Vagina (tissue), 2 donors: ENCODE measurements at regions not wholly inside any gene's neighbourhood (a gene's known extent, or its start where the extent isn't known, plus 50 kb on each side); places are given as distances from the start of the nearest gene placed in this dataset.

Experiments
- DNase-seq, 2 donors: peaks; one replicate each; pipeline ENCODE4 v3.0.0-alpha.2; 2017; ENCODE audit errors: extremely low spot score in 2 of 2
- H3K27ac ChIP-seq: fragments of 200-600 bp; sonication (generic); one replicate; pipeline ENCODE4 v1.5.1; 2019
- H3K27me3 ChIP-seq: fragments of 200-600 bp; sonication (generic); one replicate; pipeline ENCODE4 v1.5.1; 2019
- H3K36me3 ChIP-seq, 2 donors: fragments of 200-600 bp; sonication (generic); one replicate each; pipeline ENCODE4 v1.5.1; 2017 to 2019
- H3K4me1 ChIP-seq: fragments of 200-600 bp; sonication (generic); one replicate; pipeline ENCODE4 v1.5.1; 2019
- H3K4me3 ChIP-seq, 2 donors: fragments of 200-600 bp; sonication (generic); 1 replicate in 1 of 2; 2 replicates in 1 of 2; pipeline ENCODE4 v1.5.1; 2016 to 2019
- H3K9me3 ChIP-seq: fragments of 200-600 bp; sonication (generic); one replicate; pipeline ENCODE4 v1.5.1; 2019
- CTCF ChIP-seq, 3 experiments: fragments of 450-650 bp in 2 of 3; fragments of 200-600 bp in 1 of 3; sonication (generic) in 1 of 3; IDR thresholded peaks; one replicate each; pipeline ENCODE4 v1.5.1; 2017 to 2019; ENCODE audit warnings: antibody characterized with exemption in 3 of 3, mild to moderate bottlenecking in 2 of 3, moderate library complexity in 2 of 3
- POLR2A ChIP-seq, 2 donors: fragments of 450-650 bp; IDR thresholded peaks; one replicate each; pipeline ENCODE4 v1.6.1; 2017; ENCODE audit warnings: antibody characterized with exemption in 2 of 2, mild to moderate bottlenecking in 2 of 2, moderate library complexity in 2 of 2
- POLR2AphosphoS5 ChIP-seq, 2 donors: sonication (generic); formaldehyde crosslinking; IDR thresholded peaks; one replicate each; pipeline ENCODE4 v1.9.0; 2017; ENCODE audit warnings: antibody characterized with exemption in 2 of 2, mild to moderate bottlenecking in 2 of 2, low read depth in 1 of 2; ENCODE audit not compliant: insufficient read depth in 1 of 2
- intact Hi-C: fragments of 100-400 bp; cut with DNase I; formaldehyde crosslinking; loops from one replicate; pipeline ENCODE4 v1.15.1; 2023

- no peak for TF ChIP-seq CTCF (IDR thresholded peaks at IDR 0.05)
- no peak for TF ChIP-seq POLR2AphosphoS5 (IDR thresholded peaks at IDR 0.05; ENCODE audit: insufficient read depth in 1 of 2, low read depth in 1 of 2)
- no peak for TF ChIP-seq POLR2A (IDR thresholded peaks at IDR 0.05)
Measured at GRCh38 chr5:165139721-165140120, 1634.3 kb downstream of the MAT2B start.

GRCh38 chr5:165143741-165144140, 1638.3 kb downstream of the MAT2B start:
- no peak for DNase-seq
- intact Hi-C loops = no loop called here
- TF ChIP-seq CTCF (IDR thresholded peaks at IDR 0.05) = no peak
- no peak for TF ChIP-seq POLR2A (IDR thresholded peaks at IDR 0.05)
- TF ChIP-seq POLR2AphosphoS5 (IDR thresholded peaks at IDR 0.05; ENCODE audit: insufficient read depth in 1 of 2, low read depth in 1 of 2) = no peak

More at GRCh38 chr5:165139721-165140120, 1634.3 kb downstream of the MAT2B start:
- Histone ChIP-seq H3K4me1 (no peaks in the 10 kb centered on the region), H3K36me3 (no peaks in the 10 kb centered on the region), H3K27ac (no peak overlapping the region), H3K9me3 (no peaks in the 10 kb centered on the region), H3K27me3 (no peaks in the 10 kb centered on the region), H3K4me3 (no peak overlapping the region)
- intact Hi-C loops = no loop called here
- DNase-seq = no peak

GRCh38 chr5:165149431-165149830, 1644.0 kb downstream of the MAT2B start:
- Histone ChIP-seq H3K4me3 (no peak overlapping the region), H3K27me3 (no peaks in the 10 kb centered on the region), H3K4me1 (no peaks in the 10 kb centered on the region), H3K27ac (no peak overlapping the region), H3K36me3 (no peaks in the 10 kb centered on the region), H3K9me3 (no peaks in the 10 kb centered on the region)
- DNase-seq = no peak
- intact Hi-C loops = no loop called here
- TF ChIP-seq CTCF (IDR thresholded peaks at IDR 0.05) (no peak), POLR2AphosphoS5 (IDR thresholded peaks at IDR 0.05; ENCODE audit: insufficient read depth in 1 of 2, low read depth in 1 of 2) (no peak), POLR2A (IDR thresholded peaks at IDR 0.05) (no peak)

More at GRCh38 chr5:165143741-165144140, 1638.3 kb downstream of the MAT2B start:
- H3K36me3 ChIP-seq = no peaks in the 10 kb centered on the region
- no peaks in the 10 kb centered on the region for H3K9me3 ChIP-seq
- H3K4me3 ChIP-seq = no peak overlapping the region
- no peaks in the 10 kb centered on the region for H3K4me1 ChIP-seq
- no peak overlapping the region for H3K27ac ChIP-seq
- H3K27me3 ChIP-seq = no peaks in the 10 kb centered on the region

GRCh38 chr5:165152058-165152457, 1646.6 kb downstream of the MAT2B start:
- H3K9me3 ChIP-seq = no peaks in the 10 kb centered on the region
- H3K36me3 ChIP-seq = no peaks in the 10 kb centered on the region
- no peak overlapping the region for H3K27ac ChIP-seq
- no peaks in the 10 kb centered on the region for H3K4me1 ChIP-seq
- H3K27me3 ChIP-seq = no peaks in the 10 kb centered on the region
- intact Hi-C loops = no loop called here
- no peak overlapping the region for H3K4me3 ChIP-seq
- DNase-seq = no peak
- TF ChIP-seq CTCF (IDR thresholded peaks at IDR 0.05) (no peak), POLR2A (IDR thresholded peaks at IDR 0.05) (no peak), POLR2AphosphoS5 (IDR thresholded peaks at IDR 0.05; ENCODE audit: insufficient read depth in 1 of 2, low read depth in 1 of 2) (no peak)

- intact Hi-C loops = no loop called here
- H3K9me3 ChIP-seq = no peaks in the 10 kb centered on the region
- no peak for DNase-seq
- no peaks in the 10 kb centered on the region for H3K36me3 ChIP-seq
- H3K27ac ChIP-seq = no peak overlapping the region
- H3K4me1 ChIP-seq = no peaks in the 10 kb centered on the region
- no peak overlapping the region for H3K4me3 ChIP-seq
- H3K27me3 ChIP-seq = no peaks in the 10 kb centered on the region
- TF ChIP-seq POLR2AphosphoS5 (IDR thresholded peaks at IDR 0.05; ENCODE audit: insufficient read depth in 1 of 2, low read depth in 1 of 2) = no peak
- no peak for TF ChIP-seq POLR2A (IDR thresholded peaks at IDR 0.05)
- TF ChIP-seq CTCF (IDR thresholded peaks at IDR 0.05) = no peak
Measured at GRCh38 chr5:165157219-165157618, 1651.8 kb downstream of the MAT2B start.
